ENCODE measurements at regions not wholly inside any gene's neighbourhood (a gene's known extent, or its start where the extent isn't known, plus 50 kb on each side); places are given as distances from the start of the nearest gene placed in this dataset.

DNA sequence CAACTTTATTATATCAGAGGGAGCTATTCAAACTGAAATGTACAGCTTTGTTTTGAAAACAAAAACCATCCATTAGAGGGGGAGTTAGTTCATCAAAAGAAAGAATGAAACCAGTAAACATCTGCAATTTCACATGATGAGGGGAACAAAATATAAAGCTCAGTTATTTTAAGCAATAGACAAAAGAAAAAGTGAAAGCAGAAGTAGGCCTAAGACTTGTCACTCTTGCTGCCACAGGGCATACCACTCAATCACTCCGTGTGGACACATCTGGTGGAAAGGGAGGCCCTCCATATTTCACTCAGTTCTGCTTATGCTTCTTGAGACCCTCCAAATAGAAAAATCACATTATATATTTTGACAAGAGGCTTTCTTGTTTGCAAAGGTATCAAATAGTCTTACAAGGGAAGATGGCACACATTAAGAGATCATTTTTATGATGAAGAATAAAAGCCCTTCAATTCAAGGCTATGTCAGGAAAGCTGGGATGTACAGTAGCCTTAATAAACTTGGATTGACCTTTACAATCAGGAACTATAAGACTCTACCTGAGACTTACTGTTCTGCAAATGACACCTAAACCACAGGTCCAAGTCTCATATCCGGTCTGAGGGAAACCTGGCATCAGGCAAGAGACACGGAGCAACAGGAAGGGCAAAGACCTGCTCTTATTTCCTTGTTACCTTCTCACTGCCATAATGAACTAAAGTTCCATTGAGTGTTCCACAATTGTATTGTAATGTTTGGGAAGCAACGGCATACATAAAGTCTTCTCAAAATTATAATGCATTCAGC, 222.5 kb upstream of the GRIP1 start:
- TF ChIP-seq CTCF (conservative IDR thresholded peaks at IDR 0.05), result no peak
- no peak for TF ChIP-seq ZFX (IDR thresholded peaks at IDR 0.05)
